HG03103 (cell line): ENCODE measurements at regions not wholly inside any gene's neighbourhood (a gene's known extent, or its start where the extent isn't known, plus 50 kb on each side); places are given as distances from the start of the nearest gene placed in this dataset.

Source experiments
- ATAC-seq: cut with Tn5 transposase; IDR thresholded peaks from one replicate; pipeline ENCODE4 v1.9.1; 2021; ENCODE audit warnings: low read depth; ENCODE audit not compliant: unreplicated experiment

GRCh38 chr16:51426276-51426675 is 275.2 kb upstream of the SALL1 start:
- no peak for ATAC-seq

DNA sequence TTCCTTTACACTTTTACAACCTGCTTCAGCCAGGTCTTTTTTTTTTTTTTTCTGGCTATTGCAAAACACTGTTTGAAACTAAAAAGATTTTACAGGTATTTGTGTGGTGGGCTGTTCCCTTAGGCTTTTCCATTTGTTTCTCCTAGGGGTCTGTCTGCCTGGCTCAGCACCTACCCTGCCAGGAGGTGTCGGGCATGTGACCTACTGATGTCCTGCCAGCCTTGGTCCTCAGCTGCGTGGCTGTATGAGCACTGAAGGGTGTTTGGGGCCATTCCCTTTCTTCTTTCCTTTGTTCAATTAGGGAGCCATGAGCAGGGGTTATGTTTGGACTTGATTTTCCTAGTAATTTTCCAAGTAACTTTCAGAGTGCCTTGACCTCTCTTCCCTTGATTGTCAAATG is 269.2 kb upstream of the SALL1 start:
- ATAC-seq = no peak

DNA sequence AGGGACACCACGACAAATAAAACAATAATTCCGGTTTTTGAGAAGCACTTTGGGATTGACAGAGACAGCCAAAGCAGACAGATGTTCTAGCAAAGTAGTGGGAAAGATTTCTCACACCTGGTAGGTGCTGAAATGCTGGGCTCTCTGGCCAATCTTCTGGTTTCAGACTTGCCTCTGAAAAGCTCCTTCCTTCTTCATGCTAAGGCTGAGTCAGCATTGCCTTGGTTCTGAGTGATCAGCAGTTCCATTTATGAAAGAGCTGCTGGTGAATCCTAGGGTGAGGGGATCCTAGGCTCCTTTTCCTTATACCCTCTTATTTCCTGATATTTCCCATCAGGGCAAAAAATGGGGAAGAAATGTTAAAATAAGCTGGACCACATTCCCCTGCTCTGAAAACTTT is 268.7 kb upstream of the SALL1 start:
- ATAC-seq = no peak

GRCh38 chr16:51418258-51418657 is 267.2 kb upstream of the SALL1 start:
- no peak for ATAC-seq

DNA sequence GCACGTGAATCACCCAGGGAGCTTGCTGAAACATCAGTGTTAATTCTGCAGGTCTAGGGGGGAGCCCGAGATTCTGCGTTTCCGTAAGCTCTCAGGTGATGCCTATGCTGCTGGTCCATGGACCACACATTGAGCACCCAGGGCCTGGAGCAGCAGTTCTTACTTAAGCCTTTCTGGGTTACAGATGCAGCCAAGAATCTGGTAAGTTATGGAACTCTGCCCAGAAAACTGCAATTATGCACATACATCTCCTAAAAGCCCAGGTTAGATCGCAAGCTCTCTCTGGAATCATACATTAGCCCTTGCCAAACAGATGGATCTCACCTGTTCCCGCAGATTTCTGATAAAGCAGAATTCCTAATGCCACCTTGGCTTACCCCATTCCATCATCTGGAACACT is 265.9 kb upstream of the SALL1 start:
- no peak for ATAC-seq

- no peak for ATAC-seq
Measured at GRCh38 chr16:51410125-51410524, 259.1 kb upstream of the SALL1 start.

GRCh38 chr16:51409001-51409675 is 258.1 kb upstream of the SALL1 start:
- ATAC-seq = no peak

DNA sequence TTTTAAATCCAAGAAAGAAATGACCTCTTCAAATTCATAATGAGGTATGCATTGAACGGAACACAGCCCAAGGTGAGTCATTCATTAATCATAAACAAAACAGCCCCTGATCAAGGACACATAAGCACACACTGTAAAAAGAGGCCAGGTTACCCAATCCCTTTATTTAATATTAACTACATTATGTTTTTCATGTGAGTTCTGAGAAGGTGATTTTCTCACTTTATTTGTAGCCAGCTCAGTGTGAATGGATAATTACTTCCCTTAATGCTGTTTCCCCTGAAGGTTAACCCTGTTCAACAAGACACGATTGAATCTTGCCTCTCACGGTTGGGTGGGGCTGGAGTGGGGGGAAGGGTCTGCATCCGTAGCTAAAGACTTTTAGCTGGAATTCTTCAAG is 257.3 kb upstream of the SALL1 start:
- ATAC-seq = no peak

DNA sequence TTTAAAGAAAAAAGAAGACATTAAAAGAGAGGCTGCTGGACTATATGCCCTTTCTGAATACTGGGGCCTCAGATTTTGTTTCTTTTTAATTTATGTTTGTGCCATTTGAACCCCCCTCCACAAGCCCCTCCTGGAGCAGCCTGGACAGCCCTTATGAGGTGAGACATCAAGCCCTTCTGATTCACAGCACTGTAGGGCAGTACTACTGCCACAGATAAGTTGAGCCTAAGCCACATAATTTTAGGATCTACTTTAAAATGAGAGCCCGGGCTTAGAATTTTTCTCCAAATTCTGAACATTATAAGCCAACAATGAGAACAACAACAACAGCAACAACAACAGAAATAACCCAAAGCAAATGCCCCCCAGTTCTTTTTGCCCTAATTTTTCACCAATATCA is 256.9 kb upstream of the SALL1 start:
- ATAC-seq = no peak

DNA sequence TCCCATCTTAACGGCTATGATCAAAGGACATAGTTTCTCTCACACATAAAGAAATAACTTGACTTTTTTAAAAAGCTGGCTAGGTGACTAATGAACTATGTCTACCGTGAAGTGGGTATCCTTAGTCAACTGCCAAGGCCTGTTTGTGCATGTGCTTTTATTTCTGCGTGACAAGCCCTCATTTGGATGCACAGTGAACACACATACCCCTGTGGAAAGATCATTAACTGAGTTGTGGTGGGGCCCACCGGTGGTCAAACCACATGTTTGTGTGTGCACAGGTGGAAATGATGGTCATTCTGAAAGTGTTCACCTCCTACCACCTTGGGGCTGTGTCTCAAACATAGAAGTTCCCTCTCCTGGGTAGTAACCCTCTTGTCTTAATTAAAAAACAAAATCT is 256.1 kb upstream of the SALL1 start:
- ATAC-seq = no peak

GRCh38 chr16:51405361-51405760 is 254.3 kb upstream of the SALL1 start:
- no peak for ATAC-seq

GRCh38 chr16:51404386-51404785 is 253.3 kb upstream of the SALL1 start:
- no peak for ATAC-seq

DNA sequence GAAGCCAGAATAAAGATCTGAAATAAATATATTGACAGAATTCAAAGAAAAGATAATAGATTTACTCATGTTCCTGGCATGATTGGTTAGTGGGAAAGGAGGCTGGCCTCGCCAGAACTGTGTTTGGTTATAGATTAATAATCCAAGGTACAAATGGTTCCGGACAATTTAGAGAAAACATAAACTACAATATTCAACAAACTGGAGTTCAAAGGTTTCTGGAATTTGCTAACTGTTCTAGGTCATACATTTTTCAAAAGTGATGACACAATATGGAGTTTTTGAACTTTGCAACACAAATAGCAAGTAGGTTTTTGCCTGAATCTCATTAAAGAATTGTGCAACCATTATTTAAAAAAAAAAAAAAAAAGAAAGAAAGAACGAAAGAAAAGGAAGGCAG is 251.7 kb upstream of the SALL1 start:
- ATAC-seq = no peak

DNA sequence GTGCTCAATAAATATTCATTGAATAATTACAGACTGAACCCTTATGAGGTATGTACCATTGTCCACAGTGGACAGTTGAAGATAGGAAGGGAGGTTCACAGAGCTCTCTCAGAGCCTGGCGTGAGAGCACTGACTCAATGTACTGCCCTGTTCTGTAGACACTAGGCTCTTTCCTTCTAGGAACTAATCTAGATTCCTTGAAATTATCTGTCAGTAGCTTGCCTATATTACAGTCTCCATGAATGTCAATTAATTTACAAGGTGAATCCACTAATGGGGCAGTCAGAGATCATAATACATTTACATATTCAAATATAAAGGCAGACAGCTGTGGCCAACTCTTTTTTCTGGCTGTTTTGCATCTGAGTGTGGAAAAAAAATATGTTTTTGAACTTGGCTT is 251.2 kb upstream of the SALL1 start:
- ATAC-seq = no peak

- no peak for ATAC-seq
Measured at GRCh38 chr16:51401673-51402072, 250.6 kb upstream of the SALL1 start.

DNA sequence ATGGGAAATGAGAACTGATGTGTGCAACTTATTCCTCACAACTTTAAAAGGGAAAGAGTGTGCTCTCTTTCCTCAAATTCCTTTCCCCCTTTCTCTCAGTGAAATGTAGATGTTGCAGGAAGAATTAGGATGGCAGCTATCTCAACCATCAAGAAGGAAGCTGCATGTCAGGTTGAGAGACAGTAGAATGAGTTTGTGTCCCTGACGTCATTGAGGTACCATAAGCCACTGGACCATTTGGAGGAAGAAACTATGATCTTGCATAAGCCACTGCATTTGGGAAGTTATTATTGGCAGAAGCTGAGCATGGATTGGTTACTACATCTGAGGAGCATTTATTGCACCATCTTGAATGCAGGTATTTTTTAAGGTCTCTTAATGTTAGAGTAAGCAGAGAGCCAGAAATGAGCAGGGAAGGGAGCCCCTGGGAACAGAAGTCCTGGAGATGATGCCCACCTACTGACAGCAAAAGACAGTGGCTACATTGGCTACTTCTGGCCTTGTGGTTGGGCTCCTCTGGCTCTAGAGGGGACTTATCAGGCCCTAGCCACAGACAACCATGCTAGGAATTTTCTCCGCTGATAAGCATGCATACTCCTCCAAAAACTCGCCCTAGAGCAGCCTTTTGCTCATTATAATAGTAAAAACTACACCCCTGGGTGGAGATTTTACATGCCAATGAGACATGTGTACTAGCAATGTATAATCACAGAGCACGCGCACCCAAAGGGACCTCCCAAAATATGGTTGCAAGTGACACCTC is 249.0 kb upstream of the SALL1 start:
- ATAC-seq = no peak

GRCh38 chr16:51394421-51394820 is 243.4 kb upstream of the SALL1 start:
- no peak for ATAC-seq

- no peak for ATAC-seq
Measured at GRCh38 chr16:51393381-51394005, 242.4 kb upstream of the SALL1 start.

GRCh38 chr16:51392521-51393187 is 241.6 kb upstream of the SALL1 start:
- ATAC-seq = no peak

DNA sequence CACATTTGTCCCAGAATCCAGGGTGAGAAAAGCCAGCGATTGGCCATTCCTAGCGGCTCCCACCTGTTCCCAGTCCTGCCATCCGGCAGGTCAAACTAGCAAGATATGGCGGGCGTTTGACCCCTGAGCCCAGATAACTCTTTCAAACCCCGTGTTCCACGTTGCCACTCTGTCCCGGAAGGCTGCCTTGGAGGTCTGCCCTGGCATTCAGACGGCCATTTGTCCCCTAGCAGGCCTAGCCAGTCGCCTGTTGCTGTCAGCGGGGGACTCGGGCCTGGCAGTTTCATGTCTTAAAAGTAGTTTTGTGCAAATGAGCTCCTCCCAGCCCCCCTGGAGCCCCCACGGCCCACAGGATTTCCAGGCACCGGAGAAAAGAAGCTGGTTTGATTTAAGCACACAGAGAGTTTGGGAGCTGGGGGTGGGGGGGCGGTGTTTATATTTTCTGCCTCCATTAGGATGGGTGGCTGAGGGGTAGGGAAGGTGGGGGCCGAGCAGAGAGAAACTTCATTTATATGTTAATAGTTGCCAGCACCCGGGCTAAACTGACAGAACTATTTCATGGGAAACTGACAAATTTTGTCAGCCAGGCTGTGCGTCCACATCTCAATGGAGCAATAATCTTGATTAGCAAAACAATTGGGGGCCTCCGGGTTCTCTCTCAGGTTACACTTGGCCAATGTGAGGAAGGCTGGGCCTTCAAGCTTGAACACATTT is 240.9 kb upstream of the SALL1 start:
- no peak for ATAC-seq

DNA sequence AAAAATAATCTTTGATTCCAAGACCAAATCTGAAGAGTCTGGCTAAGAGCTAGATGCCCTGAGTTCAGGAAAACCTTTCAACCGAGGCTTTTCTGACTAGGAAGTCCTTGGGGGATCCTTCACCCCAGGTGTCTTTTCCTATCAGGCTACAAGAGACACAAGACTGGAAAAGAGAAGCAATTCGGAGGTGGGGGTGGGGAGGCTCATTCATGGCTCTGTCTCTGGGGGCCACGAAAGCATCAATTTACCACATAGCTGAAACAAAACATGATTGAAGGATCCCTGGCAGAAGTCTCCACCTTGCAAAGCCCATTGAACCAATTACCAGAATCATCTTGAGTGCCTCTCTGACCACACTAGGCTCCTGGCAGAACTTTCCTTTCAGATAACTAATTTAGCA is 239.8 kb upstream of the SALL1 start:
- no peak for ATAC-seq
